ENCODE measurements at regions not wholly inside any gene's neighbourhood (a gene's known extent, or its start where the extent isn't known, plus 50 kb on each side); places are given as distances from the start of the nearest gene placed in this dataset.

DNA sequence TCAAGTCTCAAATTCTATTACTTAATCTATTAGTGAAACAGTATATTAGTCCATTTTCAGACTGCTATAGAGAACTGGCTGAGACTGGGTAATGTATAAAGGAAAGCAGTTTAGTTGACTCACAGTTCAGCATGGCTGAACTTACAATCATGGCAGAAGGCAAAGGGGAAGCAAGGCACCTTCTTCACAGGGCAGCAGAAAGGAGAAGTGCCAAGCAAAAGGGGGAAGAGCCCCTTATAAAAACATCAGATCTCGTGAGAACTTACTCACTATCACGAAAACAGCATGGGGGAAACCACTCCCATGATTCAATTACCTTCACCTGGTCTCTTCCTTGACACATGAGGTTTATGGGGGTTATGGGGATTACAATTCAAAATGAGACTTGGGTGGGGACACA is 67.9 kb upstream of the CHSY3 start:
- TF ChIP-seq SP2 (tag by site-specific recombination; IDR thresholded peaks at IDR 0.05): no peak
- TF ChIP-seq CTCF (tag by site-specific recombination; IDR thresholded peaks at IDR 0.05): no peak
- TF ChIP-seq ZNF785 (tag by site-specific recombination; IDR thresholded peaks at IDR 0.05): no peak
- TF ChIP-seq ZFP37 (tag by site-specific recombination; IDR thresholded peaks at IDR 0.05): no peak
- no peak for TF ChIP-seq REST (tag by site-specific recombination; IDR thresholded peaks at IDR 0.05)
- TF ChIP-seq ZNF148 (tag by site-specific recombination; IDR thresholded peaks at IDR 0.05; ENCODE audit: borderline replicate concordance): no peak
- no peak for TF ChIP-seq ZNF221 (tag by site-specific recombination; IDR thresholded peaks at IDR 0.05; ENCODE audit: borderline replicate concordance)
